HG03342 (cell line): ENCODE measurements at regions not wholly inside any gene's neighbourhood (a gene's known extent, or its start where the extent isn't known, plus 50 kb on each side); places are given as distances from the start of the nearest gene placed in this dataset.

Source experiments
- ATAC-seq: cut with Tn5 transposase; IDR thresholded peaks from one replicate; pipeline ENCODE4 v1.9.1; 2021; ENCODE audit warnings: mild to moderate bottlenecking, moderate library complexity; ENCODE audit not compliant: unreplicated experiment

DNA sequence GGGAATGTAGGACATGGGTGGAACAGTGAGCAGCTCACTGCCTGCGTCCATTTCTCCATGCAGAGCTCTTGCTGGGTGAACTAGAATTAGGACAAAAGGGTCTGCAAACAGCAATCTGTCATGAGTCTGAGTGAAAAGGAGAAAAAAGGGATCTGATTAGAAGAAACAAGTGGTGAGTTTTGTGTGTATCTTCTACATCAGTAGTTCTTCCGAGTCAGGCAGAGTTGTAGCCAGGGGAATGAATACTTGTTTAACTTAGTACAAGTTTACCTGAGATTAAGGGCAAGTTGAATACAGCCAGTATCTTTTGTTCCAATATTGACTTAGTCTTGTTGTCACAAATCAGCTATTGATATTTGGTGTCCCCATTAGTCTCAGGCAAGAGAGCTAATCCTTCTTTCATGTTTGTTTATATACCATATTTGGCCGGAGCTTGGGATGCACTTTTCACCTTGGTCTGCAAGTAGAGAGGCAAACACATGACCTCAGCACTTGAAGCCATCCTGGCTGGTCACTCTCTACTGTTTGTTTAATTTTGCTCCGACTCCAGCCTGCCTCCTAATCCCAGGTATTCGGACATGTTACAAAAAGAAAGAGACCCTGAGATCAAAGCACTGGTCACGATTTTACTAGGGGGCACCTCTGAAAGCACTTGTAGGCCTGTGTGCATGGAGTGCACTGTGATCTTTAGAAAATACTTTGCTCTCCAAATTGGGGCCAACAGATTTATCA is 211.0 kb upstream of the NT5C1B start:
- no peak for ATAC-seq

DNA sequence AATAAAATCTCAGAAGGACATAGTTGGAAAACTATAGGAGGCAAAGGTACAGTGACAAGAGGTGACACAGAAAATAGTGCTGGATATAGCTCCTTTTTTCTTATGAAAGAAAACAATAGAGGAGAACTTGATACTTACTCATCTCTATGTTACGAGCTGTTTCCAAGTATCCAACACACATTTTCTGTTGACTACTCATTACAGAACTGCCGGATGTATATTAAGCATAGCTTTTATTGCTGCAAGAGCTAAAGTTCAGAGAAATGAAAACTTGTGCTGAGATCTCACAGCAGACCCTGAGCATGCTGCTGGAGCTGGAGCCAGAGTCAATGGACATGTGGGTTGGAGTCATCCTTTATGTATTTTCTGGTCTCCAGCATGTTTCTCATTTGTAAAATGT is 210.0 kb upstream of the NT5C1B start:
- ATAC-seq, result no peak

DNA sequence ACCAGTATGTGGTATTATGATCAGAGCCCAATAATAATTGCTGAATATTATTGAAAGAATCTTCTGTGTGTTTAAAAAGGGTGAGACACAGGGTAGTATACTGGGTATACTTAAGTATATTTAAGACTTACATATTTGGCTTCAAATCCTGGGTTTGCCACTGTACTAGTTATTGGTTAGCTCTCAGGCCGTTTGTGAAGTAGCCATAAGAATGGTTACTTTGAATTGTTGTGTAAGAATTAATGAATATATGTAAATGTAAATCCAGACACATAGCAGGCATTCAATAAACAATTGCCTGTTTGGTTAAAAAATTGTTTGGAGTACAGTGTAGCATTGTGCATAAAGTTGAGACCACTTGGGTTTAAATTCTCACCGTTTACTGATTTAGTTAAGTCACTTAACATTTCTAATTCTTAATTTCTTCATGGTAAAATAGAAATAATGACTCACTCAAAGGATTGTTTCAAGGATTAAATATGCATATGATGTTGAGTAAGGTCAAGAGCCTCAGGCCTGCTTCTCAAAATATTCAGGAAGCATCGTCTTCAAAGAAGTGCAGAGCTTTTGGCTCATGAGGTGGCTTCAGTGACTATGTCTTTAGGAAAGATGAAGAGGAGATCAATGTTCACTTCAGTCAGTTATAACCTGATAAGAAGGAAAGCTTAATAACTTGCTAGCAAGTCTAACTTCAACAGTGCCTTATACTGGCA is 207.9 kb upstream of the NT5C1B start:
- no peak for ATAC-seq

DNA sequence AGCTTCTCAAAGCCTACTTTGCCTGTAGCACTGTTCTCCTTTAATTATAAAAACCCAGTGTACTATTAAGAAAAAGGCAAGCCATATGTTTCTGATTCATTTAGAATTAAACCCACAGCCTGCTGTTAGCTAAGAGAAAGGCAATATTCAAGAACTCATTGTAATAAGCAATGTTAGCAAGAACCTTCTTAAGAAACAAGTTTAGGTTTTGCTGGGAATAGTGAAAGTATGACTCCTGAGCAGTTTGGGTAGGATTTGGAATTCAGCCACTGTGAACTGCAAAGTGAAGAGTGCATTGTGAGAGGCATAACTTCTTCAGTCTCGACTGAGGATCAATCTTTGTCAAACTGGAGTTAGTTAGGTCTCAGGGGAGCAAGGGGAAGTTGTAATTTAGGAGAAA is 206.5 kb upstream of the NT5C1B start:
- ATAC-seq, result no peak

DNA sequence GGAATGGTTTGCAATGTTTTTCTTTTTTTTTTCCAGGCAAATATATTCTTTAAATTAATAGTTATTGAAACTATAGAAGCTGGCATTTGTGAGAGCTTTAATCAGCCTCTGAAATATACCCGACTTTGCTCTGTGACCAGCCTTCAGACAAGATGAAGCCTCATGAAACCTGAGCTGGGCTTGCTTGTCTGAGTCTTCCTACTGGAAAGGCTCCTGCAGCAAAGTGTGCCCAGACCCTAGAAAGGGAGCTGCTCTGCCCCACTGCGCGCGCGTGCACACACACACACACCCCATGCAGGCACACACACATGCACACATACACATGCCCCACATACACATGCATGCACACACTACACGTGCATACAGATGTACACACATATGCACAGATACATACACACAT is 203.3 kb upstream of the NT5C1B start:
- no peak for ATAC-seq

DNA sequence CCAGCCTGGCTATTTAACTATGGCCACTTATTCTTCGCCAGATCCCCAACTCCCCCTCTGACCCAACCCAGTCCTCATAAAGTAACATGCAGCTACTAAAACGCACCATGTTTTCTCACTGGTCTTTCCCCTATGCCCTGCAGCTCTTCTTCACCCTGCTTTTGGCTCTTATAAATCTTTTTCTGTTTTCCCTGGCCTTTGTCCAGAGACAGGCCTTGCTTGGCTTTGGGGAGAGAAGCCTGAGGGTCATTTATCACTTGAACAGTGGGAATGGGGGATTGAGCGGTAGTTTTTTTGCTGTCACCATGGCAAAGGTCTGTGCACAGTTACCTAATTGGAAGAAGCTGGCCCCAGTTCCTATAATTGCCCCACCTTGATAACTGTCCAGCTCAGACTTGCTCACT is 202.9 kb upstream of the NT5C1B start:
- ATAC-seq, result no peak

DNA sequence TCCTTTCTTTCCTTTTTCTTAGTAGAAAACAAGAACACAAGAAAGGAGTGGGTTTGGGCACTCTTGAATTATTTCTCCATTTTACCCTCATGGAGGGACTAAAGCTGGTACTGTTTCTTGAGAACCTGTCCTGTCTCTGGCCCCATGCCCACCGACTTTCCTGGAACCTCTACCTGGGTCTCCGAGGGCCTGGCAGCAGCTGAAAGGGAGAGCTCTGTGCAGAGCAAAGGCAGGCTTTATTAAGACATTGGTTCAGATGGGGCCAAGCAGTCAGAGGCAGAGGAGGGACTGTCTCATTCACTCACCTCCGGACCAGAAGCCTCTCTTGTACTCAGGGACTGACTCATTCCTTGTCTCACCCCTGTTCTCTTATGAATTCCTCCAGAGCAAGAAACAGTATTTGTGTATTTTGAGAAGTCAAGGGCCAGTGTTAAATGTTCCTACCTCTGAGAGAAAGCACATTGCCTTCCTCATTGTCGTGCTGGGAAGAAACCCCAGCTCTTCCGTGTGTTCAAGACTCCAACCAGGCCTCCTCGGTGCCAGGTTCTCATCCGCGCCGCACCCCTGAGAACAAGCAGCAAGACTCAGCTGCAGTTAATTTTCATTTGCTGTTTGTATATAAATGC is 201.9 kb upstream of the NT5C1B start:
- ATAC-seq, result no peak

DNA sequence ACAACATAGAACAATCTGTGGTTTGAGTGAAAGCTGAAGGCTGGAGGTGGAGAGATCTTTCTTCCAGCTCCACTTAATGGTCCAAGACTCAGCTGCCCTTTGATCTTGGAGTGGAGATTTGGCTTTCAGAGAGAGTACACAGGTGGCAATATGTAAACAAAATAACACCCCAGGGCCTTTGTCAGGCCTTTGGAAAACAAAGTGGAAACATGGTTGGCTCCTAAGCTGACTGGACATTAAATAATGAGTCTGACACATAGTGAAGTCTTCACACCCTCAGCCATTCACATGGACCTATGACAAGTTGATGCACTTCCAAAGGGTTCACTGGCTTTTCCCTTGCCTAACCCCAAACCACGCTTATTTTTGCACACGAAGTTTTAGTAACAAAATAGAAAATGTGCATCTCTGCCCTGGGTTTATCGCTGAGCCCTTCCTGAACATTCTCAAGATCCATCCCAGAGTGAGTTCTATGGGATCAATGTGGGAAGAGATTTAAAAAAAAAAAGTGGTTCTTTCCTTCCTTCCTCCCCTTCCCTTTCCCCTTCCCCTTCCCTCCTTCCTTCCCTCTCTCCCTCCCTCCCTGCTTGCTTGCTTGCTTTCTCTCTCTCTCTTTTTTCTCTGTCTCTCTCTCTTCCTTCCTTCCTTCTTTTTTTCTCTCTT is 201.3 kb upstream of the NT5C1B start:
- ATAC-seq, result no peak

DNA sequence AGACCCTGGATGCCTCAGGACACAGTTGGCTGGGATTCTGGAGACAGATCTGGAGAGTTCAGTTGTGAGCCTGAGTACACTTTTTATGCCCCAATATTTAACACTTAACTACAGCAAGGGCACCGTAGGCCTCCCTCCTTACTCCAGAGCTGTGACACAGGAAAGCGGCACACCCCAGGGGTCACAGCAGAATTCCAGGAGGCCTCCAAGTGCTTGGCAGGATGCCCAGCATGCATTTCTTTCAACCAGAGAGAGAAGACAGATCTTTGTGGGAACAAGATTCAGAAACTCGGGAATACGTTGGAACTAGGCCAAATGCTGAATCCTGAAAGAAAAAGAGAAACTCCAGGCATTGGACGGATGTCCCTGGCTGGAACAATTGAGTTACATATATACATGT is 199.2 kb upstream of the NT5C1B start:
- no peak for ATAC-seq

DNA sequence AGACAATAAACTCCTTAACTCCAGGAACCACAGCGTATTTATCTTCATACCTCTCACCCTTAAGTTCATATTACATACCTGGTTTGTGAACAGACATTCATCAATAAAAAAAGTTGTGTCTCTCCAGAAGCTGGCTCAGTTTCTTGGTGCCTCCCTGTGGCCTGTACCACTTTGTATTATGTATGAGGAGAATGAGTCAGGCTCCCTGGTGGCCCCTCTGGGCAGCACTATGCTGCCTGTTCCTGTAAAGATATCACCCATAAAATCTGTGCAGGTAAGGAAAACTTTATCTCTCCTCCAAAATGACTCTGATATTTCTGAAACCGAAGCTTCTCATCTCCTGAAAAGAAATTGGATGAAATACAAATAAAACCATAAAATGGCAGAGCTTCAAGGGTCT is 198.4 kb upstream of the NT5C1B start:
- no peak for ATAC-seq

DNA sequence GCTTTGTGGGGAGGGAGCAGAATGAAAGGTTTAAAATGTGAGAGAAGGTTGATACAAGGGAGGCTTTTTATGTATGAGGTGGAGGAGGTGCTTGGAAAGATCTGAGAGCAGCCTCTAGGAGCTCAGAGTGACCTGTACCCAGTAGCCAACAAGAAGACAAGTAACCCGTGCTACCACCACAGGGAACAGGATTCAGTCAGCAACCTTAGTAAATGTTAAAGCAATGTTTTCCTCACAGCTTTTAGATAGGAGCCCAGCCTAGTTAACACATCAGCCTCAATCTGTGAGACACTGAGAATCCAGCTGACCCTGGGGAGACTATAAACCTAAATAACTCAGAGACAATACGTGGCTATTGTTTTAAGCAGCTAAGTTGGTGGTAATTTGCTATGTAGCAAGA is 194.9 kb upstream of the NT5C1B start:
- no peak for ATAC-seq

DNA sequence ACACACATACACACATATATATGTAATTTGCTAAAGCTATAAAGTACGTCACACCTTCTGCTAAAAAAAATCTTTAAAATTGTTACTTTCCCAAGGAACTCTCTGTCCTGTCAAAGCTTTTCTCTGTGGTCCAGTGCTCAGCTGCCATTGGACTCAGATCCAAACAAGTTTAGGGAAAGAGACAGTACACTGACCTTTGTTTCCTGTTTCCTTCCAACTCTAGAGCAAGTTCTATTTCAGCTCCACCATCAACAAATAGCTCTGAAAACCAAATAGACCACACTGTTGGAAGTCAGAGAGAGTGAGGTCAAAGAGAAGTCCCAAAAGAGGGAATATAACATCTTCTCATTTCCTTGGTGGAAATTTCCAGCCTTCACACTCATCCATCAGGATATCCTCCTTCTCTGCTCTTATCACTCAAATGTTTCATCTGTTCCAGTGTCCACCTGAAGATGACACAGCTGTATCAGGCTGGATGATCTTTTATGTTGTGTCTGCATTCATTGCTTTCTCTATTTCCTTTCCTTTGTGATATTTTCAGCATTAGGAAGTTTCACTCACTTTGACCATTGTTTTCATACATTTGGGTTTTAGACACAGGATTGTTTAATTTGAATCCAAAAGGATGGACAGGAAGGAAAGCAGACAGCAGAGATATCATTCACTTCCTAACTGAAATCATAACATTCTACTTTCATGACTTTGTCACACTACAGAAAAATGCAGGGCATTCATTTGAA is 192.3 kb upstream of the NT5C1B start:
- no peak for ATAC-seq

DNA sequence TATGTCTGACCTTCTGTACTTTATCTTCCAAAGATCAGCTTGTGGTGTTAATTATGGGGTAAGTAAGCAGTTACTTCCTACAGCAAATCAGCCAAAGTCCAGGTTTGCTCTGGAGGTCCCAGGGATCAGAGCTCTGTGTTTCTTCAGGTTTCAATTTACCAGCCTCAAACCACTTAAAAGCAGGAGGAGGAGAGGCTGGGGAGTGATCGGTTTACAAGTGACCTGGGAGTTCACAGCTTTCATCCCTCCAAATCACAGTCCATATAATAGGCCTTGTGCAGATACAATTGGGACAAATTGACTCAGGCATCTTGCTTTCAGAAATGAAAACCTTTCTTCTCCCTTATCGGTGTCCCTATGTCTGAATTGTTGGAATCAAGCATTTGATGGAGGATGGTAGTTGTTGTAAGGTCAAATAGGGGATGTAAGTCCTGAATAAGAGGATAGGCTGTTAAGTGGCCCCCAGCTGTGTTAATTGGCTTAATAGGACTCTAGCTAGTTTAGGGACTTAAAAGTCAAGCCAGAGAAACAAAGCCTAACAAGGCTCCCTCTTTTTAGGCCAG is 188.0 kb upstream of the NT5C1B start:
- no peak for ATAC-seq

DNA sequence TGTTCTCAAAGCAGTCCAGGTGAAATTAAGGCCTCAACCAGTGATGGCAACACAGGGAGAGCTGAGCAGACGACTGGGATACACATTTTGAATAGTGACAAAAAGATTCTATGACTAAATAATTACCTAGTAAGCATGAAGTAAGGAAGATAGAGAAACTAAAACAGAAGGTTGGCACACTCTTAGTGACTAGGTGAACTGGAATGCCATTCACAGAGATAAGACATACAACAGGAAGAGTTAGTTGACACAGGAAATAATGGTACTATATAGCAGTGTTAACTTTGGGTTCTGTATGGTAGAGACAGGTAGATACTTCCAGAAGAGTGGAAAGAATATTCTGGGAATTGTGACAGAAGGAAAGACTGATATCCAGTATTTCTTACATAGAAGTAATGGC is 181.8 kb upstream of the NT5C1B start:
- ATAC-seq, result no peak

DNA sequence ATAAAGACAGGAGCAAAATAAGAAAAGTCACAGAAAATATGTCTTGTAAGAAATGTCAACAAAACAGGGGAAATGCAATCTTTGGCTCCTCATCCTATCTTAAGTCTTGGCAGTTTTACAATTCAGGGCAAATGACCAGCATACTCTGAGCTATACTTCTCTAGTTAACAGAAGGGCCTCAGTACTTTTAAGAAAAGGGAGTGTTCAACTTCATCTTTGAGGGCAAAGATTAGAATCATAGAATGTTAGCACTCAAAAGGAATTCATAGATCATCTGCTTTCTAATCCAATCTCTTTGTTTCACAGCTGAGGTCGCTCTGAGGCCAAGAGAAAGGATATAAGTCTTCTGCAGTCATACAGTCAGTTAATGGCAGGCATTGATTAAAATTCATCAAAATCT is 174.0 kb upstream of the NT5C1B start:
- no peak for ATAC-seq

DNA sequence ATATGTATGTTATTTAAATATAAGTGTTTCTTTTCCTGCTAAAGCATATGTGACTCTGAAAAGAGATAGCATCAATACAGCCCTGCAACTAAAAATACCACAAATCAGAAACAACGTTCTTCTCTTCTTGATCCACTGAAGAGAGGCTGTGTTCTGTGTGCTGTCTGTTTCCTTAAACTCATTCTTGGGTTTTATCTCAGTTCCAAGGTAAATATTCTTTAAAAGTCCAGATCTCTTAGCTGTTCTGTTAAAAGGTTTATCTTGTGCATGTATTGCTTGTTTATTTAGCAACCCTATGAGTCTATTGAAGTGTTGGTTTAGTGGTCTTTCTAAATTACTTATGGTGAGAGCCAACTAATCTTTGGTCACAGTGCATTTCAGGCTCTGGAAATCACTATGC is 173.3 kb upstream of the NT5C1B start:
- no peak for ATAC-seq

DNA sequence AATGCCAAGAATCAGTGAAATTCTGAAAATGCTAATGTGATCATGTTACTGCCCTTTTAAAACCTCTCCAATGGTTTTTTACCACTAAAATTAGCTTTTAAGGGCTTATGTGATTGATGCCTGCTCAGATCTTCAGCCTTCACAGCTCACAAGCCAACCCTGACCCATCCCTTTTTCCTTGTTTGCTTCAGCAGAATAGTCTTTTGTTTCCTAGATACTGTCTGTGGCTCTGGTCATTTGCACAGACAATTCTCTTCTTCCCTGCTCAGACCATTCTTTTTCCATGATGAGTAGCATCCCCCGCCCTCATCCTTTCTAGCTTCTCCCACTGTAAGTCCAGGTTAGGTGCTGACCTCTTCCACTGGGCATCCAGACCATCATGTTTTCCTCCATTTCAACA is 164.9 kb upstream of the NT5C1B start:
- ATAC-seq, result no peak

DNA sequence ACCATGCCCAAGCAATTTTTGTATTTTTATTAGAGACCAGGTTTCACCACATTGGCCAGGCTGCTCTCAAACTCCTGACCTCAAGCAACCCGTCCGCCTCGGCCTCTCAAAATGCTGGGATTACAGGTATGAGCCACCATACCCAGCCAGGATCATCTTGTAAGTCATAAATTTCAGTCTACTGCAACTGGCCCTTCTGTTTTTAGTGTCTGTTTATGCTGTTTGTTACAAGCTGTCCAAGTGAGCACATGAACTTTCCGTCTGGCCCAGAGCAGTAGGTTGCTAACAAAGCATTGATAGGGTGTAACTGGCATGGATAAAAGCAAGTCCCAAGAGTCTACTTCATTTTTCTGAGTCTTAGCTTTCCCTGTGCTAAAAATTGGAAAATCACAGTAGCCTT is 164.4 kb upstream of the NT5C1B start:
- no peak for ATAC-seq

DNA sequence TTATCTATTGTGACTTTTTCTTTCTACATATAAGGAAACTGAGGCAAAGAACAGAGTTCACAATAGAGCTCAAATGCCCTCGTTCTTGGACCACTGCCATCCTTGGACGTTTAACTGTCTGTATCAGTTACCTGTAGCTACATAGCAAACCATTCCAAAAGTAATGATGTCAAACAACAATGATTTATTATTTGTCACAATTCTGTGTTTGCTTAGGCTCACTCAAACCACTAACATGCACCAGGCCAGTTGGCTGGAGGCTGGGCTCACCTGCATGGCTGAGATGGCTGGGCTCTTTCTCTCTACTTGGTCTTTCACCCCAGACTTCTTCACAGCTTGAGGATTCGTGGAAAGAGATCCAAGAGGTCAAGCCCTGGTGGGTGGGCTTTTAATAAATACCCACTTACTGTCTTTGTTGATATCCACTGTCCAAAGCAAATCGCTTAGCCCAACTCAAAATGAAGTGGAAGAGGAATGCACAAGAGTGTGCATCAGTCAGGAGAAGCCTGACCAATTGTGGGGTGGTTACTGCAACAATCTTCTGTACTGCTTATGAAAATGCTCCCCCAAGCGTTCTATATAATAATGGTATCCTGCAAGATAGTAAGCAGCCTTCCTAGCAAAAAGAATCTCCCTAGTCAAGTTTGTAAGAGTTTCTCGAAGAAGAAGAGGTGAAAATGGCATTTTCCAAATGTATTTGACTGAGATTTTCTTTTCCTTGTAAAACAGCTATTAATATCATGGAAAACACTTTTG is 163.5 kb upstream of the NT5C1B start:
- no peak for ATAC-seq

DNA sequence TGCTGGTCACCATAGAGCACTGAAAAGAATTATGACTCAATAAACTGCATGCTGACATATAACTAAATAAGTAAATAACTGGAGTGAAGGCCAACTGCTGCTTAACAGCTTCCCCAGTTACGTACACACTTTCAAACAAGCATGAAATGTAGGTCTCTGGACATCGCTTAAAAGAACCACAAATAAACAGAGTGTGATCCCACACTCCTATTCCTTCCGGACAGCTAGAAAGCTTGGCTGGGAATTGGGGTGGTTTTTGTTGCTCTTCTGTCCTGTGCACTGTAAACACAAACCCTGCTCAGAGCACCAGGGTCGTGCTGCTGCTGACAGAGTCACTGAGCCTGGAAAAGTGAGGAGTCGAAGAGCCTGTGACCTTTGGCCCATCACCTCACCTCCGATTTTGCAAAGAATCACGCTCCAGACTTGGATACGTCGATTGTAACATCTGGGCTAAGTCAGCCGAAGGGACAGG is 162.7 kb upstream of the NT5C1B start:
- ATAC-seq, result no peak
